HCT116 (cell line): ENCODE measurements at regions not wholly inside any gene's neighbourhood (a gene's known extent, or its start where the extent isn't known, plus 50 kb on each side); places are given as distances from the start of the nearest gene placed in this dataset.

ENCODE experiments used
- ATAC-seq: fragments of 200-7000 bp; cut with Tn5 transposase; 2 replicates; pipeline ENCODE4 v1.9.1; 2020; ENCODE audit warnings: mild to moderate bottlenecking, moderate library complexity
- BruUV-seq: library from RNA; stranded (reverse); fragments of 400-500 nt; replicated peaks from 2 replicates; lab custom pipeline; 2021; lab: Mats Ljungman, UMichigan
- CTCF ChIA-PET: fragments of 300-600 bp; sonication (Branson Sonifier 250); formaldehyde crosslinking; loops from one replicate; lab custom pipeline; 2021; ENCODE audit warnings: antibody characterized with exemption; lab: Charles Lee
- POLR2A ChIA-PET: fragments of 300-600, 350-600 bp; sonication (Branson Sonifier 250); formaldehyde crosslinking; loops from one replicate; lab custom pipeline; 2021; ENCODE audit warnings: antibody characterized with exemption; lab: Charles Lee
- RAD21 ChIA-PET, 2 experiments: fragments of 300-600 bp; sonication (Branson Sonifier 250); formaldehyde crosslinking; loops; one replicate each; lab custom pipeline; 2023; ENCODE audit warnings: low total read pairs in 2 of 2; ENCODE audit not compliant: uncharacterized antibody in 2 of 2, unreplicated experiment in 2 of 2, low non-redundant PET in 1 of 2; lab: Charles Lee
- DNase-seq: peaks from one replicate; pipeline ENCODE4 v3.0.0-alpha.2; 2010; ENCODE audit warnings: low read depth, low spot score
- H2AFZ ChIP-seq: fragments of 200-600 bp; shearing (Covaris generic), sonication (generic); 2 replicates; pipeline ENCODE4 v1.6.1; 2017; ENCODE audit warnings: low read depth, mixed run types, mixed read lengths, antibody characterized with exemption, low read length; ENCODE audit not compliant: poor library complexity, severe bottlenecking
- H3K27ac ChIP-seq: 2 replicates; pipeline ENCODE4 v1.5.1; 2012; ENCODE audit warnings: low read depth, low read length
- H3K27me3 ChIP-seq: fragments of 200-600 bp; sonication (generic); 2 replicates; pipeline ENCODE4 v1.6.1; 2016; ENCODE audit warnings: mixed run types, low read length, mixed read lengths; ENCODE audit not compliant: insufficient read depth
- H3K36me3 ChIP-seq, 2 experiments: fragments of 200-500 bp in 1 of 2; fragments of 200-600 bp in 1 of 2; sonication (Bioruptor generic) in 1 of 2; sonication (generic) in 1 of 2; 2 replicates each; pipeline versions ENCODE4 v1.5.1 to v1.6.1; 2014 to 2016; ENCODE audit warnings: low read length in 2 of 2, inconsistent platforms in 1 of 2, mixed read lengths in 1 of 2, mixed run types in 1 of 2; ENCODE audit not compliant: insufficient read depth in 2 of 2, control insufficient read depth in 1 of 2
- H3K4me1 ChIP-seq, 2 experiments: fragments of 200-600 bp in 1 of 2; sonication (generic) in 1 of 2; 2 replicates each; pipeline versions ENCODE4 v1.5.1 to v1.6.1; 2012 to 2017; ENCODE audit warnings: low read length in 2 of 2, inconsistent platforms in 1 of 2, mild to moderate bottlenecking in 1 of 2, mixed read lengths in 1 of 2, mixed run types in 1 of 2, moderate library complexity in 1 of 2; ENCODE audit not compliant: insufficient read depth in 2 of 2, control insufficient read depth in 1 of 2
- H3K4me2 ChIP-seq: fragments of 200-600 bp; sonication (generic); 2 replicates; pipeline ENCODE4 v1.6.1; 2017; ENCODE audit warnings: mixed run types, low read length, mixed read lengths
- H3K4me3 ChIP-seq, 2 experiments: fragments of 200-600 bp in 1 of 2; sonication (generic) in 1 of 2; replicated peaks in 1 of 2; 2 replicates each; pipeline ENCODE4 v1.5.1; 2011 to 2016; ENCODE audit warnings: low read length in 2 of 2, control low read depth in 1 of 2, low read depth in 1 of 2, mild to moderate bottlenecking in 1 of 2, mixed read lengths in 1 of 2, mixed run types in 1 of 2
- H3K79me2 ChIP-seq: fragments of 200-600 bp; sonication (generic); 2 replicates; pipeline ENCODE4 v1.6.1; 2017; ENCODE audit warnings: mild to moderate bottlenecking, mixed run types, low read length, moderate library complexity, mixed read lengths; ENCODE audit not compliant: insufficient read depth
- H3K9ac ChIP-seq: fragments of 200-600 bp; sonication (generic); 2 replicates; pipeline ENCODE4 v1.6.1; 2016; ENCODE audit warnings: low read length, mixed read lengths
- H3K9me2 ChIP-seq: fragments of 200-600 bp; sonication (generic), shearing (Covaris generic); 2 replicates; pipeline ENCODE4 v1.6.1; 2017; ENCODE audit warnings: mixed run types, mild to moderate bottlenecking, moderate library complexity; ENCODE audit not compliant: insufficient read depth
- H3K9me3 ChIP-seq, 2 experiments: fragments of 200-500 bp in 1 of 2; fragments of 200-600 bp in 1 of 2; sonication (Bioruptor generic) in 1 of 2; sonication (generic) in 1 of 2; 2 replicates each; pipeline ENCODE4 v1.6.1; 2014 to 2017; ENCODE audit warnings: low read length in 2 of 2, mixed read lengths in 2 of 2, inconsistent platforms in 1 of 2, low read depth in 1 of 2, mild to moderate bottlenecking in 1 of 2, mixed run types in 1 of 2, moderate library complexity in 1 of 2; ENCODE audit not compliant: control insufficient read depth in 1 of 2, insufficient read depth in 1 of 2
- H4K20me1 ChIP-seq: fragments of 200-600 bp; sonication (generic), shearing (Covaris generic); 2 replicates; pipeline ENCODE4 v1.6.1; 2017; ENCODE audit warnings: mixed run types, mild to moderate bottlenecking, moderate library complexity; ENCODE audit not compliant: insufficient read depth
- CEBPB ChIP-seq: IDR thresholded peaks from 2 replicates; pipeline ENCODE4 v1.6.1; 2012; ENCODE audit warnings: low read depth
- POLR2A ChIP-seq: IDR thresholded peaks from 2 replicates; pipeline ENCODE4 v1.7.0; 2011; ENCODE audit warnings: borderline replicate concordance; ENCODE audit not compliant: insufficient read depth, insufficient read length; ENCODE audit errors: extremely low read depth
- SIN3A ChIP-seq: IDR thresholded peaks from 2 replicates; pipeline ENCODE4 v1.6.1; 2012; ENCODE audit warnings: low read depth
- SRF ChIP-seq: IDR thresholded peaks from 2 replicates; pipeline ENCODE4 v1.6.1; 2012; ENCODE audit warnings: low read depth
- intact Hi-C: fragments of 100-400 bp; cut with micrococcal nuclease; formaldehyde crosslinking; loops from 2 replicates; pipeline ENCODE4 v1.10.0; 2022
- TF ChIP-seq, protein P1 (sequence below): IDR thresholded peaks from 2 replicates; pipeline ENCODE4 v1.6.1; 2012
- TF ChIP-seq, protein P2 (sequence below), 3 experiments: fragments of 200-600 bp in 1 of 3; sonication (generic) in 1 of 3; IDR thresholded peaks in 2 of 3; conservative IDR thresholded peaks in 1 of 3; 2 replicates each; pipeline ENCODE4 v1.5.1; 2012 to 2017; ENCODE audit warnings: low read depth in 2 of 3, low read length in 2 of 3, antibody characterized with exemption in 1 of 3, borderline replicate concordance in 1 of 3, control low read depth in 1 of 3, mild to moderate bottlenecking in 1 of 3, mixed read lengths in 1 of 3, mixed run types in 1 of 3, moderate library complexity in 1 of 3; ENCODE audit not compliant: insufficient read depth in 1 of 3
- TF ChIP-seq, protein P3 (sequence below): IDR thresholded peaks from 2 replicates; pipeline ENCODE4 v1.6.1; 2011; ENCODE audit warnings: mild to moderate bottlenecking, low read length, moderate library complexity; ENCODE audit not compliant: insufficient replicate concordance; ENCODE audit errors: extremely low read depth

DNA sequence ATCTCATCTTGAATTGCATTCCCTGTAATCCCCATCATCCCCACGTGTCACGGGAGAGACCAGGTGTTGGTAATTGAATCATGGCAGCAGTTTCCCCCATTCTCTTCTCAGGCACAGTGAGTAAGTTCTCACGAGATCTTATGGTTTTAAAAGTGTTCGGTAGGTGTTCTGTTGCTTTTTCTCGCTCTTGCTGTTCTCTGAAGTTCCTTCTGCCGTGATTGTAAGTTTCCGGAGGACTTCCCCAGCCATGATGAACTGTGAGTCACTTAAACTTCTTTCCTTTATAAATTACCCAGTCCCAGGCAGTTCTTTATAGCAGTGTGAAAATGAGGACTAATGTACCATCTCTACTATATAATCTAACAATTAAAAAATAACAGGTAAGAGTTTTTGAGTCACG, 409.9 kb upstream of the NRXN1 start:
- H3K4me1 ChIP-seq: no peaks in the 10 kb centered on the region
- no peak for ATAC-seq
- RAD21 ChIA-PET: no interaction called here
- intact Hi-C loops: no loop called here
- no peaks in the 10 kb centered on the region for H3K9me2 ChIP-seq
- H3K9me3 ChIP-seq: no peaks in the 10 kb centered on the region
- POLR2A ChIA-PET: no interaction called here
- H3K4me2 ChIP-seq: no peak overlapping the region
- no peaks in the 10 kb centered on the region for H3K79me2 ChIP-seq
- no peak overlapping the region for H3K9ac ChIP-seq
- no peak overlapping the region for H2AFZ ChIP-seq
- no peaks in the 10 kb centered on the region for H3K36me3 ChIP-seq
- TF ChIP-seq SRF (no peak), SIN3A (no peak), POLR2A (no peak), CEBPB (no peak)
- TF ChIP-seq, protein P1, sequence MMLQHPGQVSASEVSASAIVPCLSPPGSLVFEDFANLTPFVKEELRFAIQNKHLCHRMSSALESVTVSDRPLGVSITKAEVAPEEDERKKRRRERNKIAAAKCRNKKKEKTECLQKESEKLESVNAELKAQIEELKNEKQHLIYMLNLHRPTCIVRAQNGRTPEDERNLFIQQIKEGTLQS: no peak
- TF ChIP-seq, protein P2, sequence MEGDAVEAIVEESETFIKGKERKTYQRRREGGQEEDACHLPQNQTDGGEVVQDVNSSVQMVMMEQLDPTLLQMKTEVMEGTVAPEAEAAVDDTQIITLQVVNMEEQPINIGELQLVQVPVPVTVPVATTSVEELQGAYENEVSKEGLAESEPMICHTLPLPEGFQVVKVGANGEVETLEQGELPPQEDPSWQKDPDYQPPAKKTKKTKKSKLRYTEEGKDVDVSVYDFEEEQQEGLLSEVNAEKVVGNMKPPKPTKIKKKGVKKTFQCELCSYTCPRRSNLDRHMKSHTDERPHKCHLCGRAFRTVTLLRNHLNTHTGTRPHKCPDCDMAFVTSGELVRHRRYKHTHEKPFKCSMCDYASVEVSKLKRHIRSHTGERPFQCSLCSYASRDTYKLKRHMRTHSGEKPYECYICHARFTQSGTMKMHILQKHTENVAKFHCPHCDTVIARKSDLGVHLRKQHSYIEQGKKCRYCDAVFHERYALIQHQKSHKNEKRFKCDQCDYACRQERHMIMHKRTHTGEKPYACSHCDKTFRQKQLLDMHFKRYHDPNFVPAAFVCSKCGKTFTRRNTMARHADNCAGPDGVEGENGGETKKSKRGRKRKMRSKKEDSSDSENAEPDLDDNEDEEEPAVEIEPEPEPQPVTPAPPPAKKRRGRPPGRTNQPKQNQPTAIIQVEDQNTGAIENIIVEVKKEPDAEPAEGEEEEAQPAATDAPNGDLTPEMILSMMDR (IDR thresholded peaks at IDR 0.05 in 2 of 3, conservative IDR thresholded peaks at IDR 0.05 in 1 of 3; ENCODE audit: borderline replicate concordance in 1 of 3, insufficient read depth in 1 of 3, low read depth in 2 of 3, low read length in 2 of 3): no peak
- TF ChIP-seq, protein P3, sequence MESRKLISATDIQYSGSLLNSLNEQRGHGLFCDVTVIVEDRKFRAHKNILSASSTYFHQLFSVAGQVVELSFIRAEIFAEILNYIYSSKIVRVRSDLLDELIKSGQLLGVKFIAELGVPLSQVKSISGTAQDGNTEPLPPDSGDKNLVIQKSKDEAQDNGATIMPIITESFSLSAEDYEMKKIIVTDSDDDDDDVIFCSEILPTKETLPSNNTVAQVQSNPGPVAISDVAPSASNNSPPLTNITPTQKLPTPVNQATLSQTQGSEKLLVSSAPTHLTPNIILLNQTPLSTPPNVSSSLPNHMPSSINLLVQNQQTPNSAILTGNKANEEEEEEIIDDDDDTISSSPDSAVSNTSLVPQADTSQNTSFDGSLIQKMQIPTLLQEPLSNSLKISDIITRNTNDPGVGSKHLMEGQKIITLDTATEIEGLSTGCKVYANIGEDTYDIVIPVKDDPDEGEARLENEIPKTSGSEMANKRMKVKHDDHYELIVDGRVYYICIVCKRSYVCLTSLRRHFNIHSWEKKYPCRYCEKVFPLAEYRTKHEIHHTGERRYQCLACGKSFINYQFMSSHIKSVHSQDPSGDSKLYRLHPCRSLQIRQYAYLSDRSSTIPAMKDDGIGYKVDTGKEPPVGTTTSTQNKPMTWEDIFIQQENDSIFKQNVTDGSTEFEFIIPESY: no peak
- H3K27me3 ChIP-seq: no peaks in the 10 kb centered on the region
- no peak overlapping the region for H3K4me3 ChIP-seq
- DNase-seq: no peak
- CTCF ChIA-PET: no interaction called here
- no TSS peak for BruUV-seq
- H4K20me1 ChIP-seq: no peaks in the 10 kb centered on the region
- no peak overlapping the region for H3K27ac ChIP-seq
